GM13977 (cell line): ENCODE measurements at regions not wholly inside any gene's neighbourhood (a gene's known extent, or its start where the extent isn't known, plus 50 kb on each side); places are given as distances from the start of the nearest gene placed in this dataset.

Source experiments
- DNase-seq: peaks from one replicate; pipeline ENCODE4 v3.0.0; 2012; ENCODE audit warnings: low spot score
- CTCF ChIP-seq: IDR thresholded peaks from 2 replicates; pipeline ENCODE4 v1.5.1; 2012; ENCODE audit warnings: mild to moderate bottlenecking, control low read depth; ENCODE audit not compliant: insufficient read depth; ENCODE audit errors: extremely low read depth, missing control alignments
- in situ Hi-C: fragments of 300-500 bp; cut with MboI; formaldehyde crosslinking; loops from one replicate; pipeline ENCODE4 v1.12.0; 2022; ENCODE audit warnings: low sequenced_read_pairs, low pct_unique_long_range_greater_than_20kb, mixed read lengths, inconsistent platforms; ENCODE audit not compliant: unreplicated experiment

GRCh38 chr13:50355797-50356196 is 340.6 kb downstream of the KCNRG start:
- no peak for DNase-seq
- no peak for TF ChIP-seq CTCF
- in situ Hi-C loops: no loop called here

- in situ Hi-C loops: no loop called here
Observed at GRCh38 chr13:50357136-50357535, 341.9 kb downstream of the KCNRG start.

GRCh38 chr13:50357586-50358118 is 342.4 kb downstream of the KCNRG start:
- TF ChIP-seq CTCF: no peak
- DNase-seq: no peak
- in situ Hi-C loops: no loop called here

More at GRCh38 chr13:50357136-50357535, 341.9 kb downstream of the KCNRG start:
- DNase-seq: no peak
- no peak for TF ChIP-seq CTCF

- DNase-seq: no peak
- no peak for TF ChIP-seq CTCF
- in situ Hi-C loops: no loop called here
Observed at GRCh38 chr13:50358231-50359040, 343.2 kb downstream of the KCNRG start.

- no peak for TF ChIP-seq CTCF
- in situ Hi-C loops: no loop called here
- DNase-seq: no peak
Observed at GRCh38 chr13:50359041-50359367, 343.8 kb downstream of the KCNRG start.

- TF ChIP-seq CTCF: no peak
- in situ Hi-C loops: no loop called here
- no peak for DNase-seq
Observed at GRCh38 chr13:50359779-50360178, 344.5 kb downstream of the KCNRG start.

GRCh38 chr13:50360637-50361036 is 345.4 kb downstream of the KCNRG start:
- DNase-seq: no peak
- in situ Hi-C loops: no loop called here
- TF ChIP-seq CTCF: no peak
